HepG2 (cell line): ENCODE measurements at regions not wholly inside any gene's neighbourhood (a gene's known extent, or its start where the extent isn't known, plus 50 kb on each side); places are given as distances from the start of the nearest gene placed in this dataset.
"Not testable (repeated sequence)": the region's sequence is repeated elsewhere in the genome, so short reads cannot be mapped to it uniquely, and the experiment has no call there.

Experiments used
- ATAC-seq: fragments of 200-7000 bp; cut with Tn5 transposase; 3 replicates; pipeline ENCODE4 v1.9.1; 2020; ENCODE audit warnings: mild to moderate bottlenecking, moderate library complexity
- BruUV-seq: library from RNA; stranded (reverse); fragments of 400-500 nt; replicated peaks from 2 replicates; lab custom pipeline; 2021; lab: Mats Ljungman, UMichigan
- CTCF ChIA-PET: fragments of 300-600 bp; formaldehyde crosslinking; extraction: SDS; loops from one replicate; lab custom pipeline; 2021; ENCODE audit warnings: low total read pairs, inconsistent platforms, low intra/inter-chr PET ratio; lab: Yijun Ruan, JAX
- POLR2A ChIA-PET: fragments of 350-600 bp; sonication (Branson Sonifier 250); formaldehyde crosslinking; loops from one replicate; lab custom pipeline; 2020; ENCODE audit warnings: antibody characterized with exemption, inconsistent platforms; lab: Yijun Ruan, JAX
- DNase-seq: peaks from one replicate; pipeline ENCODE4 v3.0.0-alpha.2; 2015; ENCODE audit warnings: low spot score
- FAIRE-seq: peaks from 3 replicates; lab custom pipeline; 2011; peaks lifted over from hg19 to GRCh38; lab: Jason Lieb, UNC
- H2AFZ ChIP-seq: one replicate; pipeline ENCODE4 v1.6.1; 2011; ENCODE audit warnings: low read length, inconsistent platforms
- H3K27ac ChIP-seq: fragments of 300-600 bp; 3 replicates; pipeline ENCODE4 v1.8.0; 2011; ENCODE audit warnings: mixed run types, mild to moderate bottlenecking, mixed read lengths, low read length, inconsistent platforms; ENCODE audit not compliant: insufficient read depth; ENCODE audit errors: extremely low read length
- H3K27me3 ChIP-seq, 2 experiments: fragments of 200-600 bp in 1 of 2; 2 replicates in 1 of 2; 3 replicates in 1 of 2; pipeline versions ENCODE4 v1.6.0 to v1.8.0; 2011; ENCODE audit warnings: low read length in 2 of 2, mild to moderate bottlenecking in 2 of 2, moderate library complexity in 2 of 2, inconsistent platforms in 1 of 2; ENCODE audit not compliant: insufficient read depth in 2 of 2, control insufficient read depth in 1 of 2
- H3K36me3 ChIP-seq, 2 experiments: fragments of 200-600 bp in 1 of 2; replicated peaks in 1 of 2; 2 replicates in 1 of 2; 3 replicates in 1 of 2; pipeline versions ENCODE4 v1.5.1 to v1.8.0; 2011; ENCODE audit warnings: low read length in 2 of 2, inconsistent platforms in 1 of 2; ENCODE audit not compliant: insufficient read depth in 2 of 2, control insufficient read depth in 1 of 2
- H3K4me1 ChIP-seq: 2 replicates; pipeline ENCODE4 v1.5.1; 2012; ENCODE audit warnings: low read length, inconsistent platforms; ENCODE audit not compliant: insufficient read depth
- H3K4me2 ChIP-seq: 2 replicates; pipeline ENCODE4 v1.6.0; 2011; ENCODE audit warnings: low read depth, low read length, inconsistent platforms
- H3K4me3 ChIP-seq, 3 experiments: fragments of 200-600 bp in 1 of 3; sonication (generic), shearing (Covaris generic) in 1 of 3; replicated peaks in 1 of 3; 2 replicates each; pipeline ENCODE4 v1.5.1; 2011 to 2016; ENCODE audit warnings: low read length in 3 of 3, inconsistent platforms in 2 of 3, low read depth in 2 of 3, mild to moderate bottlenecking in 2 of 3, control low read depth in 1 of 3, mixed read lengths in 1 of 3; ENCODE audit not compliant: insufficient read depth in 1 of 3
- H3K79me2 ChIP-seq: one replicate; pipeline ENCODE4 v1.6.1; 2011; ENCODE audit warnings: low read length, inconsistent platforms; ENCODE audit not compliant: insufficient read depth
- H3K9ac ChIP-seq: 2 replicates; pipeline ENCODE4 v1.6.0; 2011; ENCODE audit warnings: mild to moderate bottlenecking, low read depth, low read length, inconsistent platforms; ENCODE audit not compliant: insufficient read depth
- H3K9me3 ChIP-seq: 2 replicates; pipeline ENCODE4 v1.5.1; 2012; ENCODE audit warnings: mild to moderate bottlenecking, low read length
- H4K20me1 ChIP-seq: 2 replicates; pipeline ENCODE4 v1.6.0; 2011; ENCODE audit warnings: inconsistent platforms, mild to moderate bottlenecking, low read length, moderate library complexity; ENCODE audit not compliant: insufficient read depth
- JDP2 ChIP-seq: sonication (generic); formaldehyde crosslinking; IDR thresholded peaks from 2 replicates; pipeline ENCODE4 v1.8.1; 2022; ENCODE audit warnings: missing genetic modification reagents, borderline replicate concordance
- ZNF724P ChIP-seq: sonication (generic); formaldehyde crosslinking; IDR thresholded peaks from 2 replicates; pipeline ENCODE4 v1.8.0; 2022; ENCODE audit warnings: missing genetic modification reagents, borderline replicate concordance
- WGBS: methylation state at CpG from one replicate; pipeline ENCODE4 v1.1.6; 2017; ENCODE audit warnings: low lambda C conversion rate; 5-methylcytosine and 5-hydroxymethylcytosine counted together
- in situ Hi-C: cut with HindIII; loops from 2 replicates; pipeline ENCODE4 v1.10.0; 2017; ENCODE audit warnings: low pct_unique_long_range_greater_than_20kb; ENCODE audit not compliant: extremely low pct_ligation_motif_present
- intact Hi-C: fragments of 100-400 bp; cut with micrococcal nuclease; formaldehyde crosslinking; loops from one replicate; pipeline ENCODE4 v1.10.0; 2022; ENCODE audit not compliant: unreplicated experiment
- TF ChIP-seq, protein P1 (sequence below): sonication (generic); formaldehyde crosslinking; conservative IDR thresholded peaks from 2 replicates; pipeline ENCODE4 v1.8.0; 2022; ENCODE audit warnings: low read depth, missing genetic modification reagents

DNA sequence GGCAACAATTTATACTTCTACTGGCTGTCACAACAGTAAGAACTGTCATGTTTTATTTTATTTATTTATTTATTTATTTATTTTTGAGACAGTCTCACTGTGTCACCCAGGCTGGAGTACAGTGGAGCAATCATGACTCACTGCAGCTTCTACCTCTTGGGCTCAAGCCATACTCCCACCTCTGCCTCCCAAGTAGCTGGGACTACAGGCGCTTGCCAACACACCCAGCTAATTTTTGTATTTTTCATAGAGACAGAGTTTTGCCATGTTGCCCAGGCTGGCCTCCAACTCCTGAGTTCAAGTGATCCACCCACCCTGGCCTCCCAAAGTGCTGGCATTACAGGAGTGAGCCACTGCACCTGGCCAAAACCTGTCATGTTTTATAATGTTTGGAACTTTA lies 255.1 kb upstream of the DUSP10 start:
- H3K9ac ChIP-seq, H3K4me2 ChIP-seq, H3K4me3 ChIP-seq, H3K27ac ChIP-seq, H3K79me2 ChIP-seq, H3K27me3 ChIP-seq, H3K9me3 ChIP-seq, intact Hi-C loops, H3K4me1 ChIP-seq, ATAC-seq, POLR2A ChIA-PET, H3K36me3 ChIP-seq, FAIRE-seq, BruUV-seq, H2AFZ ChIP-seq, in situ Hi-C loops, CTCF ChIA-PET, H4K20me1 ChIP-seq, DNase-seq: not testable (repeated sequence)
- 94% methylated on average over 1 of the region's 1 CpG for WGBS

DNA sequence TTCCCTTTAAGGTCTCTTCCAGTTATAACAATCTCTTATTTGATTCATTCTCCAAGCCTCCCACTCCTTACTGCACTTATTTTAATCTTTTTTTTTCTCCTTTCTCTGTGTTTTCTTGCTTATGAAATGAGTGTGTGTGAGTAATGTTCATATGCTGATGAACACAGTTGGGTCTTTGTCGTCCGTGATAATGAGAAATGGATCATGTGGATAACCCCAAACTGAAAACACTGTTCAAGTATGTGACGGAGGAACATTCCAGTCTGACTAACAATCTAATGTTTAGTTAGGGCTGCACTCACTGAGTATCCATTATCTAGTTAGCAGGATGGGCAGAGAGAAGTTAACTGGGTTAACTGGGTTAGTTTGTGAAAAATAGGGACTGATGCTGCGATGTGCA lies 253.1 kb upstream of the DUSP10 start:
- no peak overlapping the region for H2AFZ ChIP-seq
- no peak overlapping the region for H3K27ac ChIP-seq
- H3K27me3 ChIP-seq: no peaks in the 10 kb centered on the region
- 21% methylated on average over 4 of the region's 4 CpGs for WGBS
- no peak for ATAC-seq
- BruUV-seq: no TSS peak
- no peaks in the 10 kb centered on the region for H3K9me3 ChIP-seq
- no peaks in the 10 kb centered on the region for H3K36me3 ChIP-seq
- ChIA-PET POLR2A (no interaction called here), CTCF (no interaction called here)
- no peaks in the 10 kb centered on the region for H4K20me1 ChIP-seq
- no peak overlapping the region for H3K4me2 ChIP-seq
- TF ChIP-seq ZNF724P (CRISPR knock-in tag): no peak
- TF ChIP-seq, protein P1, sequence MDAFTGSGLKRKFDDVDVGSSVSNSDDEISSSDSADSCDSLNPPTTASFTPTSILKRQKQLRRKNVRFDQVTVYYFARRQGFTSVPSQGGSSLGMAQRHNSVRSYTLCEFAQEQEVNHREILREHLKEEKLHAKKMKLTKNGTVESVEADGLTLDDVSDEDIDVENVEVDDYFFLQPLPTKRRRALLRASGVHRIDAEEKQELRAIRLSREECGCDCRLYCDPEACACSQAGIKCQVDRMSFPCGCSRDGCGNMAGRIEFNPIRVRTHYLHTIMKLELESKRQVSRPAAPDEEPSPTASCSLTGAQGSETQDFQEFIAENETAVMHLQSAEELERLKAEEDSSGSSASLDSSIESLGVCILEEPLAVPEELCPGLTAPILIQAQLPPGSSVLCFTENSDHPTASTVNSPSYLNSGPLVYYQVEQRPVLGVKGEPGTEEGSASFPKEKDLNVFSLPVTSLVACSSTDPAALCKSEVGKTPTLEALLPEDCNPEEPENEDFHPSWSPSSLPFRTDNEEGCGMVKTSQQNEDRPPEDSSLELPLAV: no peak
- no peak for TF ChIP-seq JDP2
- no peaks in the 10 kb centered on the region for H3K79me2 ChIP-seq
- in situ Hi-C loops: no loop called here
- intact Hi-C loops: loop anchor here (5.0 kb wide), 1 partner anchor 518 kb away; no protein-coding TSS in a partner anchor
- no peak overlapping the region for H3K9ac ChIP-seq
- no peak for DNase-seq
- no peaks in the 10 kb centered on the region for H3K4me1 ChIP-seq
- no peak overlapping the region for H3K4me3 ChIP-seq
- FAIRE-seq: no peak
